HG02840 (cell line): ENCODE measurements at regions not wholly inside any gene's neighbourhood (a gene's known extent, or its start where the extent isn't known, plus 50 kb on each side); places are given as distances from the start of the nearest gene placed in this dataset.
"Not testable (repeated sequence)": the region's sequence is repeated elsewhere in the genome, so short reads cannot be mapped to it uniquely, and the experiment has no call there.

Source experiments
- ATAC-seq: cut with Tn5 transposase; IDR thresholded peaks from one replicate; pipeline ENCODE4 v1.9.1; 2021; ENCODE audit warnings: mild to moderate bottlenecking, moderate library complexity, moderate number of reproducible peaks; ENCODE audit not compliant: unreplicated experiment, low FRiP score

GRCh38 chr1:9440763-9441194, 98.5 kb upstream of the SLC25A33 start:
- ATAC-seq: no peak

- ATAC-seq: no peak
These were observed 97.7 kb upstream of the SLC25A33 start for GRCh38 chr1:9441451-9442133.

DNA sequence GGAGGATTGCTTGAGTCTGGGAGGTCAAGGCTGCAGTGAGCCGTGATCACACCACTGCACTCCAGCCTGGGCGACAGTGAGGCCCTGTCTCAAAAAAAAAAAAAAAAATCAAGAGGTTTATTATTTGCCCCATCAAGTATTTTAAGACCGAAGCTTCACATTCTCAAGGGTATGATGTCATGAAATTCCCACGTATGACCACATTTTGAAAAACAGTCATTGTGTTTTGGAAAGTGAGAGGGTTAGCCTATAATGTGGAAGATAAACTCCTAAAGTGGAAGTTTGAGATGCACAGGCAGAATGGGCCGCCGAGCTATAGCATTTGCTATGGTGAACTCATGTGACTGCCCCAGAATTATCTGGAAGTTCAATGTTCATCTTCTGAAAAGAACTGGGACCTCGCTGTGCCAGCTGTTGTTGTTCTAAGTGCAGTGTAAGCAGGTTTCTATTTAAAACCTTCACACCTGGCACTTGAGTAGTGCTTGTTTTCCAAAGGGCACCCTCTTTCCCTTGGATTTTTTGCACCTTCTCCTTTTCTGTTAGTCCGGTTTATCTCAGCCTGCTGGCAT, 96.9 kb upstream of the SLC25A33 start:
- no peak for ATAC-seq

GRCh38 chr1:9442986-9443385, 96.3 kb upstream of the SLC25A33 start:
- ATAC-seq: no peak

DNA sequence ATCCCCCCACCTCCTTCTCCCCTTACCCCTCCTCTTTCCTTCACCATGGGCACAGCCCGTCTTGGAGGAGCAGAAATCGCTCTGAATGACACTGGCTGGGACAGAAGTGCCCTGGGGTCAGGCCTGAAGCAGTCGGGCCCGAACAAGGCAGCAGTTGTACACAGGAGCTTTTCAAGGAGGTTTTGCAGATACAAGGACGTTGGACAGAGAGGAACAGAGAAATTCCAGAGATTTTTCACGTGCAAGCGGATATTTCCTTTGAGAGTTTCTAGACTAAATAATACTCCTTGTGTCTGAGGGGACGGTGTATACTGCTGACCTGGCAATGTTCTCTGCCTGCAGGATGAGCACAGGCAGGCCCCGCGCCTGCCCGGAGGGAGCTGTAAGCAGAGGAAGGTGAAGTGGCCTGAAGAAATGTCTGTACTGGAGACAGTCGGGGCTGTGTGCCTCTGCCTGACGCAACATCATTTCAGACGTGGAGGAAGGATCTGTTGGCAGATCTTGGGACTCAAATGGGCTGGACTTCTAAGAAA, 95.3 kb upstream of the SLC25A33 start:
- no peak for ATAC-seq

DNA sequence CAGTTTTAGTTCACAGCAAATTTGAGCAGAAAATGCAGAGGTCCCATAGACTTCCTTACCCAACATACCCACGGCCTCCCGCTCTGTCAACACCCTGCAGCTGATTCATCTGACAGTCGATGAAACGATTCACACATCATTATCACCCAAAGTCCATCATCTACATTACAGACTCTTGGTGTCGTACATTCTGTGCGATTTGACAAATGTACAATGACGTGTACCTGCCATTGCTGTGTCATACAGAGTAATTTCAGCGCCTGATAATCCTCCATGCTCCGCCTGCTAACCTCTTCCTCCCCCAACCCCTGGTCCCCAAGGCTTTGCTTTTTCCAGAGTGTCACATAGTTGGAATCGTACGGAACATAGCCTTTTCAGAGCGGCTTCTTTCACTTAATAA, 94.7 kb upstream of the SLC25A33 start:
- no peak for ATAC-seq

- not testable (repeated sequence) for ATAC-seq
These were observed 94.2 kb upstream of the SLC25A33 start for GRCh38 chr1:9445081-9445480.

DNA sequence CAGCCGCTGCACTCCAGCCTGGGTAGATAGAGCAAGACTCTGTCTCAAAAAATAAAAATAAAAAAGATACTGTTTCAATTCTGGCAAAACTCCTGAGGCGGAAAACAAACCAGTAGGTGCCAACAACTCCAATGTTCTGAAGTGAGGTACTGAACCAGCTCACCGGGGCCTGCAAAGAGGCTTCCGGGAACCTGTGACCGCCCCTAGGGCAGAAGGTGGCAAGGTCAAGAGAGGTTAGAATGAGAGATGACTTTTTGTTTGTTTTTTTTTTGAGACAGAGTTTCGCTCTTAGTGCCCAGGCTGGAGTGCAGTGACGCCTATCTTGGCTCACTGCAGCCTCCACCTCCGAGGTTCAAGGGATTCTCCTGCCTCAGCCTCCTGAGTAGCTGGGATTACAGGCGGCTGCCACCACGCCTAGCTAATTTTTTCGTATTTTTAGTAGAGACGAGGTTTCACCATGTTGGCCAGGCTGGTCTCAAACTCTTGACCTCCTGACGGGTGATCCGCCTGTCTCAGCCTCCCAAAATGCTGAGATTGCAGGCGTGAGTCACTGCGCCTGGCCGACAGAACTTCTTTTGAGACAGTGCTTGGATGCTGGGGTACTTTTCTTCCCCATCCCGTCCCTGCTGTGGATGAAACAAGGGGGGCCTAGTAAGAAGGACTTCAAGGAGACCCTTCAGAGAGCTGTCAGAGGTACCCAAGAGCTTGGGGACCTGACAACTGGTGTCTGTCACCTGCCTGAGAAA, 91.9 kb upstream of the SLC25A33 start:
- no peak for ATAC-seq

DNA sequence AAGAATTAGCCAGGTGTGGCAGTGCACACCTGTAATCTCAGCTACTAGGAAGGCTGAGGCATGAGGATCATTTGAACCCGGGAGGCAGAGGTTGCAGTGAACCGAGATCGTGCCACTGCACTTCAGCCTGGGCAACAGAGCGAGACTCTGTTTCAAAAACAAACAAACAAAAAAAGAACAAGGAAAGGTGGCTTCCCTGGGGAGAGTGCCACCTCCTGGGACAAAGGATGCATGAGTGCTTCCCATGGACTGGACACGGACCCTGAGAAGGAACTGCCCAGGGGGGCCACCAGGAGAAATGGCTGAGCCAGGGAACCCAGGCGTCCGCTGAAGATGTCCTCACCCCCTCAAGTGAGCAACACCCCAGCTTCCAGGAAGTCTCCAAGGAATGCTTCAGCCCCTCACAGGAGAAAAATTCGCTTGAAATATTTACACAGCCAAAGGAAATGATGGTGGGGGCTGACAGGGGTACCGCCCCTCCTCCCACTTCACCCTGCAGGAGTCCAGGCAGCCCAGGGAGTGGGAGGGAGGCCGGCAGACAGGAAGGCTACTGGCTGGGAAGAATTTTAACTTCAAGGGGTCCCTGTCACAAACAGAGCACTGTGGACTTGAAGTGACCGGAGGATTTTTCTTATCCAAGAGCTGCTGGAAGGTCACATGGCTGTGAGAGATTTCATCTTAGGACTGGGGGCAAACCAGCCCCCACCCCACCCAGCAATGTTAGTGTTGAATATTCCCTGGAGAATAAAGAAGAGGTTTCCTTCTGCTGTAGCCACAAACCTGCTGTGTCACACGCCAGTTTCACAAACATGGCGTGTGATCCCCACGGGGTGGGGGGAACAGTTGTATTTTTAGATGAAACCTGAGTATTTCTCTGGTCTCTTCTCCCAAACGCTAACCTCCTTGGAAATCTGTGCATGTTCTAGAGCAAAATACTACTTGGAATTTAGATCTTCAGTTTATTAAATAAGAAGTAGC, 90.8 kb upstream of the SLC25A33 start:
- no peak for ATAC-seq

GRCh38 chr1:9449110-9449627, 90.1 kb upstream of the SLC25A33 start:
- no peak for ATAC-seq

- no peak for ATAC-seq
These were observed 89.1 kb upstream of the SLC25A33 start for GRCh38 chr1:9449976-9450696.

DNA sequence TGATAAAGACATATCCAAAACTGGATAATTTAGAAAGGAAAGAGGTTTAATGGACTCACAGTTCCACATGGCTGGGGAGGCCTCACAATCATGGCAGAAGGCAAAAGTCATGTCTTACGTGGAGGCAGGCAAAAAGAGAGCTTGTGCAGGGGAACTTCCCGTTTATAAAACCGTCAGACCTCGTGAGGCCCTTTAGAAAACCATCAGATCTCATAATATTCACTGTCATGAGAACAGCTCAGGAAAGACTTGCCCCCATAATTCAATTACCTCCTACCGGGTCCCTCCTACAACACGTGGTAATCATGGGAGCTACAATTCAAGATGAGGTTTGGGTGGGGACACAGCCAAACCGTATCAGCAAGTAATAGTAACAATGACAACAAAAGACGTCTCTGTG, 88.2 kb upstream of the SLC25A33 start:
- no peak for ATAC-seq

GRCh38 chr1:9452516-9453140, 86.6 kb upstream of the SLC25A33 start:
- no peak for ATAC-seq

- no peak for ATAC-seq
These were observed 85.9 kb upstream of the SLC25A33 start for GRCh38 chr1:9453375-9453774.

GRCh38 chr1:9453779-9454418, 85.4 kb upstream of the SLC25A33 start:
- ATAC-seq: no peak

DNA sequence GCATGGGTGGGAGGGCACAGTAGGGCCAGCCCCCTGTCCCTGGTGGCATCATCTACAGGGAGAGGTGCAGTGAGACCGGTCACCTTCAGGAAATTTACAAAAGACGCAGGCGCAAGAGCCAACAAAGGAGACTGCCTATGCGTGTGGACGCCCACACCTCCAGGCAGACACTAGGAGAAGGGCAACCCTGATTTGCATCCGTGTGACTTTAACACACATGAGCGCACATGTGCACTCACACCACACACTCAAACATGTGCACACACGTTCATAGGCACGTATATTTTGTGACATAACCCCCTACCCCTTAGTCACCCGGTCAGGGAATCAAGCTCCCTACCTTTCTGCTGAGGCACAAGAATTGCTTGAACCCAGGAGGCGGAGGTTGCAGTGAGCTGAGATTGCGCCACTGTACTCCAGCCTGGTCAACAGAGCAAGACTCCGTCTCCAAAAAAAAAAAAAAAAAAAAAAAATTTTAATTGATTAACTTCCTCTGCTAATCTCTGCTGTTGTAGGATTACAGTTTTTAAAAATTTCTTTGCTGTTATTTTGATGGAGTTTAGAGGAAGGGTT, 84.7 kb upstream of the SLC25A33 start:
- ATAC-seq: no peak

GRCh38 chr1:9455487-9456234, 83.6 kb upstream of the SLC25A33 start:
- no peak for ATAC-seq
